ENCODE measurements at regions not wholly inside any gene's neighbourhood (a gene's known extent, or its start where the extent isn't known, plus 50 kb on each side); places are given as distances from the start of the nearest gene placed in this dataset.
A peak's percentile ranks its signal among the peaks of the same experiment; 100 is the strongest.
"Not testable (repeated sequence)": the region's sequence is repeated elsewhere in the genome, so short reads cannot be mapped to it uniquely, and the experiment has no call there.

GRCh38 chr9:11158063-11158462 lies 545.3 kb upstream of the PTPRD start:
- DNase-seq, result no peak

GRCh38 chr9:11158676-11159075 lies 545.9 kb upstream of the PTPRD start:
- DNase-seq, result peak; percentile 6

GRCh38 chr9:11159318-11159862 lies 546.6 kb upstream of the PTPRD start:
- no peak for DNase-seq

- DNase-seq, result no peak
Measured at GRCh38 chr9:11163843-11164242, 551.0 kb upstream of the PTPRD start.

GRCh38 chr9:11182001-11182400 lies 569.2 kb upstream of the PTPRD start:
- DNase-seq, result no peak

GRCh38 chr9:11190719-11191118 lies 577.9 kb upstream of the PTPRD start:
- DNase-seq, result no peak

GRCh38 chr9:11192993-11193392 lies 580.2 kb upstream of the PTPRD start:
- DNase-seq, result no peak

GRCh38 chr9:11194246-11194645 lies 581.4 kb upstream of the PTPRD start:
- DNase-seq, result no peak

GRCh38 chr9:11196840-11197365 lies 584.1 kb upstream of the PTPRD start:
- DNase-seq, result not testable (repeated sequence)

- no peak for DNase-seq
Measured at GRCh38 chr9:11199335-11199734, 586.5 kb upstream of the PTPRD start.

GRCh38 chr9:11204521-11204920 lies 591.7 kb upstream of the PTPRD start:
- DNase-seq, result no peak

- no peak for DNase-seq
Measured at GRCh38 chr9:11206925-11207324, 594.1 kb upstream of the PTPRD start.

- no peak for DNase-seq
Measured at GRCh38 chr9:11233696-11234095, 620.9 kb upstream of the PTPRD start.

GRCh38 chr9:11235061-11235460 lies 622.3 kb upstream of the PTPRD start:
- no peak for DNase-seq

GRCh38 chr9:11241779-11242178 lies 629.0 kb upstream of the PTPRD start:
- DNase-seq, result no peak

GRCh38 chr9:11257992-11258391 lies 645.2 kb upstream of the PTPRD start:
- no peak for DNase-seq

GRCh38 chr9:11269036-11269435 lies 656.2 kb upstream of the PTPRD start:
- no peak for DNase-seq

GRCh38 chr9:11275158-11275695 lies 662.4 kb upstream of the PTPRD start:
- DNase-seq, result no peak

GRCh38 chr9:11312966-11313365 lies 700.2 kb upstream of the PTPRD start:
- no peak for DNase-seq

- DNase-seq, result no peak
Measured at GRCh38 chr9:11318946-11319345, 706.1 kb upstream of the PTPRD start.

GRCh38 chr9:11319538-11319937 lies 706.7 kb upstream of the PTPRD start:
- peak; percentile 11 for DNase-seq

- DNase-seq, result no peak
Measured at GRCh38 chr9:11320989-11321388, 708.2 kb upstream of the PTPRD start.

- no peak for DNase-seq
Measured at GRCh38 chr9:11323457-11323856, 710.7 kb upstream of the PTPRD start.

- no peak for DNase-seq
Measured at GRCh38 chr9:11326231-11326630, 713.4 kb upstream of the PTPRD start.

- DNase-seq, result no peak
Measured at GRCh38 chr9:11328326-11328725, 715.5 kb upstream of the PTPRD start.

All from MV-4-11 (cell line).